ENCODE measurements at regions not wholly inside any gene's neighbourhood (a gene's known extent, or its start where the extent isn't known, plus 50 kb on each side); places are given as distances from the start of the nearest gene placed in this dataset.

- CTCF ChIA-PET: no interaction called here
- no peak for TF ChIP-seq LEF1 (IDR thresholded peaks at IDR 0.05; ENCODE audit: borderline replicate concordance)
- TF ChIP-seq SUZ12 (IDR thresholded peaks at IDR 0.05): no peak
- TF ChIP-seq BHLHE40 (IDR thresholded peaks at IDR 0.05; ENCODE audit: borderline replicate concordance): no peak
- TF ChIP-seq FOXA1 (IDR thresholded peaks at IDR 0.05): no peak
- no peak for TF ChIP-seq SP1 (IDR thresholded peaks at IDR 0.05)
- TF ChIP-seq FOXK2 (IDR thresholded peaks at IDR 0.05): no peak
- no peak for TF ChIP-seq PKNOX1 (IDR thresholded peaks at IDR 0.05)
- no peak for TF ChIP-seq FOXM1 (IDR thresholded peaks at IDR 0.05; ENCODE audit: borderline replicate concordance)
- no peak for TF ChIP-seq ELF4 (IDR thresholded peaks at IDR 0.05)
- no peak for TF ChIP-seq TARDBP (IDR thresholded peaks at IDR 0.05)
- TF ChIP-seq HDGF (IDR thresholded peaks at IDR 0.05; ENCODE audit: borderline replicate concordance): no peak
- POLR2A ChIA-PET: no interaction called here
These were observed 71.1 kb downstream of the IRX3 start for GRCh38 chr16:54215471-54215870.

GRCh38 chr16:54213322-54213721, 73.3 kb downstream of the IRX3 start:
- CTCF ChIA-PET: no interaction called here
- POLR2A ChIA-PET: no interaction called here
- DNase-seq (ENCODE audit: extremely low spot score): no peak
- TF ChIP-seq ELF4 (IDR thresholded peaks at IDR 0.05): no peak
- no peak for TF ChIP-seq CTBP1 (IDR thresholded peaks at IDR 0.05; ENCODE audit: borderline replicate concordance)
- TF ChIP-seq HDGF (IDR thresholded peaks at IDR 0.05; ENCODE audit: borderline replicate concordance): no peak
- no peak for TF ChIP-seq LEF1 (IDR thresholded peaks at IDR 0.05; ENCODE audit: borderline replicate concordance)
- TF ChIP-seq ZNF384 (IDR thresholded peaks at IDR 0.05): no peak
- no peak for TF ChIP-seq FOXA1 (IDR thresholded peaks at IDR 0.05)
- no peak for TF ChIP-seq FOXM1 (IDR thresholded peaks at IDR 0.05; ENCODE audit: borderline replicate concordance)
- no peak for TF ChIP-seq ARNT (IDR thresholded peaks at IDR 0.05)
- TF ChIP-seq PKNOX1 (IDR thresholded peaks at IDR 0.05): no peak
- TF ChIP-seq SP1 (IDR thresholded peaks at IDR 0.05): no peak
- no peak for TF ChIP-seq SUZ12 (IDR thresholded peaks at IDR 0.05)
- TF ChIP-seq L3MBTL2 (conservative IDR thresholded peaks at IDR 0.05): no peak
- TF ChIP-seq BHLHE40 (IDR thresholded peaks at IDR 0.05; ENCODE audit: borderline replicate concordance): no peak

More at GRCh38 chr16:54215471-54215870, 71.1 kb downstream of the IRX3 start:
- DNase-seq (ENCODE audit: extremely low spot score): no peak

- no peak for TF ChIP-seq FOXK2 (IDR thresholded peaks at IDR 0.05)
- ChIA-PET POLR2A (no interaction called here), CTCF (interaction anchor here (0.6 kb wide), 1 partner anchor 663 kb away, joined by 4 read pairs; no protein-coding TSS in a partner anchor)
- no peak for DNase-seq (ENCODE audit: extremely low spot score)
These were observed 73.7 kb downstream of the IRX3 start for GRCh38 chr16:54212893-54213292.

GRCh38 chr16:54211203-54211602, 75.4 kb downstream of the IRX3 start:
- TF ChIP-seq CTBP1 (IDR thresholded peaks at IDR 0.05; ENCODE audit: borderline replicate concordance): no peak
- no peak for TF ChIP-seq HDGF (IDR thresholded peaks at IDR 0.05; ENCODE audit: borderline replicate concordance)
- no peak for TF ChIP-seq SP1 (IDR thresholded peaks at IDR 0.05)
- no peak for TF ChIP-seq BHLHE40 (IDR thresholded peaks at IDR 0.05; ENCODE audit: borderline replicate concordance)
- TF ChIP-seq NFRKB (IDR thresholded peaks at IDR 0.05): no peak
- TF ChIP-seq ELF4 (IDR thresholded peaks at IDR 0.05): no peak
- no peak for TF ChIP-seq L3MBTL2 (conservative IDR thresholded peaks at IDR 0.05)
- TF ChIP-seq ZNF384 (IDR thresholded peaks at IDR 0.05): no peak
- no peak for TF ChIP-seq PKNOX1 (IDR thresholded peaks at IDR 0.05)
- no peak for TF ChIP-seq LEF1 (IDR thresholded peaks at IDR 0.05; ENCODE audit: borderline replicate concordance)
- TF ChIP-seq TARDBP (IDR thresholded peaks at IDR 0.05): no peak
- TF ChIP-seq FOXA1 (IDR thresholded peaks at IDR 0.05): no peak
- TF ChIP-seq FOXM1 (IDR thresholded peaks at IDR 0.05; ENCODE audit: borderline replicate concordance): no peak
- no peak for TF ChIP-seq FOXK2 (IDR thresholded peaks at IDR 0.05)
- no peak for TF ChIP-seq SUZ12 (IDR thresholded peaks at IDR 0.05)
- DNase-seq (ENCODE audit: extremely low spot score): no peak
- ChIA-PET POLR2A (no interaction called here), CTCF (no interaction called here)

- TF ChIP-seq SP1 (IDR thresholded peaks at IDR 0.05) (no peak), PKNOX1 (IDR thresholded peaks at IDR 0.05) (no peak), TARDBP (IDR thresholded peaks at IDR 0.05) (no peak), ZNF384 (IDR thresholded peaks at IDR 0.05) (no peak), ARNT (IDR thresholded peaks at IDR 0.05) (no peak), FOXA1 (IDR thresholded peaks at IDR 0.05) (no peak), SUZ12 (IDR thresholded peaks at IDR 0.05) (no peak), HDGF (IDR thresholded peaks at IDR 0.05; ENCODE audit: borderline replicate concordance) (no peak), LEF1 (IDR thresholded peaks at IDR 0.05; ENCODE audit: borderline replicate concordance) (no peak), FOXM1 (IDR thresholded peaks at IDR 0.05; ENCODE audit: borderline replicate concordance) (no peak), CTBP1 (IDR thresholded peaks at IDR 0.05; ENCODE audit: borderline replicate concordance) (no peak), L3MBTL2 (conservative IDR thresholded peaks at IDR 0.05) (no peak), BHLHE40 (IDR thresholded peaks at IDR 0.05; ENCODE audit: borderline replicate concordance) (no peak), ELF4 (IDR thresholded peaks at IDR 0.05) (no peak), NFRKB (IDR thresholded peaks at IDR 0.05) (no peak), FOXK2 (IDR thresholded peaks at IDR 0.05) (no peak)
- CTCF ChIA-PET: no interaction called here
- POLR2A ChIA-PET: no interaction called here
- no peak for DNase-seq (ENCODE audit: extremely low spot score)
These were observed 76.0 kb downstream of the IRX3 start for GRCh38 chr16:54210452-54211125.
